NCI-H82 (cell line): ENCODE measurements at regions not wholly inside any gene's neighbourhood (a gene's known extent, or its start where the extent isn't known, plus 50 kb on each side); places are given as distances from the start of the nearest gene placed in this dataset.

Experiments
- DNase-seq: peaks from one replicate; lab custom pipeline; 2025; lab: John Stamatoyannopoulos, UW

GRCh38 chr5:167783145-167783817, 508.2 kb upstream of the WWC1 start:
- no peak for DNase-seq

- DNase-seq = no peak
Observed at GRCh38 chr5:167785106-167785505, 506.3 kb upstream of the WWC1 start.

- no peak for DNase-seq
Observed at GRCh38 chr5:167785901-167786300, 505.5 kb upstream of the WWC1 start.

GRCh38 chr5:167786871-167787578, 504.4 kb upstream of the WWC1 start:
- DNase-seq = peak; percentile 11

- no peak for DNase-seq
Observed at GRCh38 chr5:167790045-167790444, 501.4 kb upstream of the WWC1 start.

GRCh38 chr5:167790462-167791260, 500.8 kb upstream of the WWC1 start:
- DNase-seq = no peak

GRCh38 chr5:167792514-167792913, 498.9 kb upstream of the WWC1 start:
- no peak for DNase-seq

- DNase-seq = no peak
Observed at GRCh38 chr5:167793700-167794099, 497.7 kb upstream of the WWC1 start.

GRCh38 chr5:167794121-167794520, 497.3 kb upstream of the WWC1 start:
- DNase-seq = no peak

- no peak for DNase-seq
Observed at GRCh38 chr5:167796672-167797071, 494.8 kb upstream of the WWC1 start.

- no peak for DNase-seq
Observed at GRCh38 chr5:167797933-167798332, 493.5 kb upstream of the WWC1 start.

GRCh38 chr5:167798448-167798847, 493.0 kb upstream of the WWC1 start:
- DNase-seq = no peak

- DNase-seq = no peak
Observed at GRCh38 chr5:167800427-167800826, 491.0 kb upstream of the WWC1 start.

- DNase-seq = no peak
Observed at GRCh38 chr5:167801999-167802398, 489.4 kb upstream of the WWC1 start.

GRCh38 chr5:167802755-167803431, 488.6 kb upstream of the WWC1 start:
- DNase-seq = no peak

- DNase-seq = no peak
Observed at GRCh38 chr5:167804512-167805220, 486.8 kb upstream of the WWC1 start.

- peak; percentile 76 for DNase-seq
Observed at GRCh38 chr5:167810573-167810972, 480.9 kb upstream of the WWC1 start.

GRCh38 chr5:167812871-167813270, 478.6 kb upstream of the WWC1 start:
- no peak for DNase-seq

- no peak for DNase-seq
Observed at GRCh38 chr5:167813389-167813788, 478.1 kb upstream of the WWC1 start.

GRCh38 chr5:167814040-167814439, 477.4 kb upstream of the WWC1 start:
- no peak for DNase-seq

GRCh38 chr5:167814828-167815227, 476.6 kb upstream of the WWC1 start:
- DNase-seq = no peak

GRCh38 chr5:167816354-167816753, 475.1 kb upstream of the WWC1 start:
- no peak for DNase-seq
